Endometrium (tissue), 2 donors: ENCODE measurements at regions not wholly inside any gene's neighbourhood (a gene's known extent, or its start where the extent isn't known, plus 50 kb on each side); places are given as distances from the start of the nearest gene placed in this dataset.

ENCODE experiments used
- FAIRE-seq: peaks from 2 replicates; lab custom pipeline; 2012; peaks lifted over from hg19 to GRCh38; lab: Jason Lieb, UNC
- donor health status: control.
- donor health status: control.

- FAIRE-seq, result no peak
Observed at GRCh38 chr1:73644198-73644597, 553.8 kb downstream of the LRRIQ3 start.

- no peak for FAIRE-seq
Observed at GRCh38 chr1:73639494-73639893, 558.5 kb downstream of the LRRIQ3 start.

GRCh38 chr1:73637264-73637663 is 560.7 kb downstream of the LRRIQ3 start:
- no peak for FAIRE-seq

DNA sequence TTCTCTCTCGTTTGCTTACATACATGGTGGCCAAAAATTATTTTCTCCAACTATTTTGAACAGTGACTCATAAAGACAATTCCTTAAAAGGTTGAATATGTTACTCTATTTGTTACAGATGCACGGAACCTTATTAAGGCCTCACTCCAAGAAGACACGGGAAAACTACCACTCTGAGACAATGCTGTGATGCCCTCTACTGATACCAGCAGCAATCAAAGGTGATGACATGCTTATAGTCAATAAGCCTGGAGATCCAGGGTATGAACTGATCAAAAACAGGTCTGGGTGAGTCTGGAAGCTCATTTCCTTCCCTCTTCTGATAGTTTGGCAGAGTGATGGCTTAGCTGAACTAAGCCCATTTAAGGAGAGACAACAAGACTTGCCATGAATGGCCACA is 563.0 kb downstream of the LRRIQ3 start:
- no peak for FAIRE-seq

DNA sequence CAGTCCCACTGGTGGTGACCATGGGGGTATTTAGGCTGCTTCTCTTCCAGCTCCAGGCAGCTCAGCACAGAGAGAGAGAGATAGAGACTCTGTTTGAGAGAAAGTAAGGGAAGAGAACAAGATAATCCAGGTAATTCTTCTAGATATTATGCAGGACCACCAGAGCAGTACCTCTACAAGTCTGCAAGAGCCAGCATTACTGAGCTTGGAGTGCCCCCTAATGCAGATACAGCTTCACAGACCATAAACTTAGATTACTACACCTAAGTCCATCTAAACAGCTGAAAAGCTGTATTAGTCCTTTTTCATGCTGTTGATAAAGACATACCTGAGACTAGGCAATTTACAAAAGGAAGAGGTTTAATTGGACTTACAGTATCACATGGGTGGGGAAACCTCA is 570.3 kb downstream of the LRRIQ3 start:
- no peak for FAIRE-seq

GRCh38 chr1:73626326-73626725 is 571.6 kb downstream of the LRRIQ3 start:
- FAIRE-seq, result no peak

- FAIRE-seq, result no peak
Observed at GRCh38 chr1:73623946-73624345, 574.0 kb downstream of the LRRIQ3 start.

DNA sequence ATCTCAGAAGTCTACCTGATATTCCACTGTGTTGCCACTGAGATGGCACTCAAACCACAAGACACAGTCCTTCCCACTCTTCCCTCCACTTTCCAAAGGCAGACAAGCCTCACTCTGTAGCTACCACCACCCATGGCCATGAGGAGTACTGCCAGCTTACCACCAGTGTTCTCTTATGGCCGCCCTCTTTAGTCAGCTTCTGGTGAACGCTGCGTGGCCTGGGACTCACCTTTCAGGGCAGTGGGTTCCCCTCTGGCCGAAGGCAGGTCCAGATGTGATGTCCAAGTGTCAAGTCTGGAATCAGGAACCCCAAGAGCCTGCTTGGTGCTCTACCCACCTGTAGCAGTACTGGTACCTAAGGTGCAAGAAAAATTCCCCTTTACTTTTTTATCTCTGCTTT is 580.8 kb downstream of the LRRIQ3 start:
- FAIRE-seq, result no peak

GRCh38 chr1:73611681-73612080 is 586.3 kb downstream of the LRRIQ3 start:
- FAIRE-seq, result no peak

- FAIRE-seq, result no peak
Observed at GRCh38 chr1:73604739-73605138, 593.2 kb downstream of the LRRIQ3 start.

GRCh38 chr1:73604211-73604610 is 593.8 kb downstream of the LRRIQ3 start:
- no peak for FAIRE-seq

DNA sequence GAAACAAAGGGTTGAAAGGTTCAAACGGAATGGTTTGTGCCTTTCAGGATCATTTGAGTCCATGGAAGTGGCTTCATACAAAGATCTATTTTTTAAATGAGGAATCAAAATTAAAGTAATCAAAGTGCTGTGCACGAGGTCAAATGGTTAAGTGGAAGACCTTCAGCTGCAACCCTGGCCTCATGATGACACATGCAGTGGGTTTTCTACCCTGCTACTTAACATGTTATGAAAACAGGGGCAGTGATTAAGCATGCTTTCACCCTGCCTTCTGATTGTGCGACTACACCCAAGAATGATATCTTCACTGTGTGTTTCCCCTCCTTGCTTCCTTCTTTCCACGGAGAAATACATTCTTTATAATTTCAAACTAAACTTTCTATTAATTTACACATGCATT is 604.2 kb downstream of the LRRIQ3 start:
- FAIRE-seq, result no peak

- no peak for FAIRE-seq
Observed at GRCh38 chr1:73593364-73593763, 604.6 kb downstream of the LRRIQ3 start.

DNA sequence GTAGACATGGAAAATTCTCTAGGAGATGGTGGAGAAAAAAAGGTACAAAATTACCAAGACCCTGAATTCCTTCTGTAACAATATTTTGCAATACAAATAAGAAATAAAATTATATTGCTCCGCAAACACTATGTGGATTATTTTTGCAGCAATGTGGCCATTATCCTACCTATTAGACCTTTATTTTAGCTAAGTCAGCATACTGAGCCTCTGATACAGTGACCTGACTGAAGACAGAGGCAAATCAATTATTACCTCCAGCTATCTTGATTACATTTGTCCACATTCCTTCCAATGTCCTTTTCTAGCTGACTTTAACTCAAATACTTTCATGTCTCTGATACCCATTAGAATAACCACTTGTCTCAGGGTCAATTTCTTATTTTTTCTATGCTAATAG is 610.9 kb downstream of the LRRIQ3 start:
- FAIRE-seq, result no peak

GRCh38 chr1:73577206-73577605 is 620.8 kb downstream of the LRRIQ3 start:
- no peak for FAIRE-seq

DNA sequence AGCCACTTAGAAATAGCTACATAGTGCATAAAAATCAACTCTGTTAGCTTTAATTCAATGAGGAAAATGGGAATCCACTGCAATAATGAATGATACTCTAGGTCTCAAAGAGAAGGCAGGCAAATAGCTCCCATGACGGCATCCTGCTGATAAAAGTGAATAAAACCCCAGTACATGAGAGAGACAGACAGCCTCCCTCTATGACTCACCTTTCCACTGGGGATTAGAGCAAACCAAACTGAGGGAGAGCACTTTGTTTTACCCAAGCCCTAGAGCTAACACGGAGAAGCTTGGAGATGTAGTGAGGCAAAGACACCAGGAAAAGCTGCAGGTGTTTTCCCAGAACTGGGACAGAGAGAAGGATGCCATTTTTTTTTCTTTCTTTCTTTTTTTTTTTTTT is 621.9 kb downstream of the LRRIQ3 start:
- FAIRE-seq, result no peak

GRCh38 chr1:73564294-73564693 is 633.7 kb downstream of the LRRIQ3 start:
- no peak for FAIRE-seq

DNA sequence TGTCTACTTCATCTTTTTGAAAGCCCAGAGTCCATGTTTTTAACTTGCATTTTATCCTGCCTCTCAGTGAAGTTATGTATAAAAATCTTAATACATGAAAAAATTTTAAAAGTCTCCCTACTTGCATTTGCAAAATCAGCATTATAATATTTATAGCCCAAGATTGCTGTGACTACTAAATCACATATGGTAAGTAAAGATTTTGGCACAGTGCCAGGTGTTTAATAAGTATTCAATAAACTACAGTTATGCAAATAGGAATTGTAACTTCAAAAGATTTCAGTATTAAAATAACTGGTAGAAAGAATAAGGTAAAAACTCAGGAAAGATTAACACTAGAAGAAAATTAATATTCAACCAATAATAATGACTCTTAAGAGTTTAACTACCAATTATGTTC is 641.7 kb downstream of the LRRIQ3 start:
- FAIRE-seq, result no peak

- FAIRE-seq, result no peak
Observed at GRCh38 chr1:73537400-73537799, 660.6 kb downstream of the LRRIQ3 start.

- no peak for FAIRE-seq
Observed at GRCh38 chr1:73517603-73518191, 680.3 kb downstream of the LRRIQ3 start.

- peak; percentile 12 for FAIRE-seq
Observed at GRCh38 chr1:73516451-73516850, 681.5 kb downstream of the LRRIQ3 start.

DNA sequence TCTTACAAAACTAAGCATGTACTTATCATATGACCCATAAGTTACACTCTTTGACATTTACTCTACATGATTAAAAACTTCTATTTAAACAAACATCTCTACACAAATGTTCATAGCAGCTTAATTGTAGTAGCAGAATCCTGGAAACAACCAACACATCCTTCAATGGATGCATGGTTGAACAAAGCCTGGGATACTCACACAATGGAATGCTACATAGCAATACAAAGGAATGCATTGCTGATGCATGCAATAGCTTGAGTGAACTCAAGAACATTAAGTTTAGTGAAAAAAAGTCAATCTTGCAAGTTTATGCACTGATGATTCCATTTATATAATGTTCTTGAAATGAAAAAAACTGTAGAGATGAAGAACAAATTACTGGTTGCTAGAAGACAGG is 686.9 kb downstream of the LRRIQ3 start:
- no peak for FAIRE-seq

DNA sequence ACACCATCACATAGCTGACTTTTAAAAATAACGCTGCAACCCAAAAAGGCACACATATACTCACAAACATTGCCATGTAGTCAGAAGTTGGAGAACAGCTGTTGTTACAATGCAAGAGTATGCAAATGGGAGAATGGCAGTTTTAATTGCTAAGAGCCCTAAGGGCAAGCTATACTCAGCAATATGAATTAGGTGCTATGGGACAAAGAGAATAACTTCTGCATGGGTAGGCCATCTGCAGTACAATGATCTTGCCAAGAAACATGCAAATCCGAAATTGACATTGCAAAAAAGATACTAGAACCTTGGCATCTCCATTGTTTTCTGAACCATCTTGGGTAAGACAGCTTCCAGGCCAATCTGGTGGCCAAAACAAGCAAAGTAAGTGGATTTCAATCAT is 697.8 kb downstream of the LRRIQ3 start:
- FAIRE-seq, result no peak

GRCh38 chr1:73499671-73500070 is 698.3 kb downstream of the LRRIQ3 start:
- no peak for FAIRE-seq

- FAIRE-seq, result no peak
Observed at GRCh38 chr1:73491621-73492020, 706.4 kb downstream of the LRRIQ3 start.
